SK-N-SH treated with all-trans-retinoic acid at 6 μM for 48 hours (cell line): ENCODE measurements at regions not wholly inside any gene's neighbourhood (a gene's known extent, or its start where the extent isn't known, plus 50 kb on each side); places are given as distances from the start of the nearest gene placed in this dataset.

Source experiments
- ATAC-seq: fragments of 200-7000 bp; cut with Tn5 transposase; 3 replicates; pipeline ENCODE4 v1.9.1; 2020; ENCODE audit warnings: mild to moderate bottlenecking, moderate library complexity
- ARNTL ChIP-seq: fragments of 450-650 bp; formaldehyde crosslinking; IDR thresholded peaks from 2 replicates; pipeline ENCODE4 v1.5.0; 2020; ENCODE audit warnings: low read depth, mild to moderate bottlenecking, moderate library complexity, borderline replicate concordance
- BACH2 ChIP-seq: fragments of 250-450 bp; sonication (Bioruptor Pico); IDR thresholded peaks from 2 replicates; pipeline ENCODE4 v1.9.0; 2021; ENCODE audit warnings: mild to moderate bottlenecking, borderline replicate concordance
- CREB5 ChIP-seq: fragments of 250-450 bp; sonication (Bioruptor Pico); IDR thresholded peaks from 2 replicates; pipeline ENCODE4 v1.5.1; 2020; ENCODE audit warnings: low read depth, mild to moderate bottlenecking, moderate library complexity
- CSDC2 ChIP-seq: fragments of 250-450 bp; sonication (Bioruptor Pico); IDR thresholded peaks from 2 replicates; pipeline ENCODE4 v1.5.0; 2020; ENCODE audit warnings: mild to moderate bottlenecking, moderate library complexity
- ESRRG ChIP-seq: fragments of 250-450 bp; sonication (Bioruptor Pico); IDR thresholded peaks from 2 replicates; pipeline ENCODE4 v1.6.1; 2021; ENCODE audit warnings: mild to moderate bottlenecking
- GLIS3 ChIP-seq: fragments of 250-450 bp; sonication (Bioruptor Pico); IDR thresholded peaks from 2 replicates; pipeline ENCODE4 v1.5.0; 2020; ENCODE audit warnings: mild to moderate bottlenecking, moderate library complexity
- PATZ1 ChIP-seq: fragments of 250-450 bp; sonication (Bioruptor Pico); IDR thresholded peaks from 2 replicates; pipeline ENCODE4 v1.8.0; 2020; ENCODE audit warnings: mild to moderate bottlenecking, moderate library complexity, borderline replicate concordance
- POU6F1 ChIP-seq: fragments of 250-450 bp; sonication (Bioruptor Pico); IDR thresholded peaks from 2 replicates; pipeline ENCODE4 v1.8.0; 2021; ENCODE audit warnings: low read depth, mild to moderate bottlenecking, moderate library complexity, borderline replicate concordance
- PPARA ChIP-seq: fragments of 250-450 bp; sonication (Bioruptor Pico); IDR thresholded peaks from 2 replicates; pipeline ENCODE4 v1.5.0; 2020; ENCODE audit warnings: mild to moderate bottlenecking, borderline replicate concordance
- SNAI2 ChIP-seq: fragments of 250-450 bp; sonication (Bioruptor Pico); IDR thresholded peaks from 2 replicates; pipeline ENCODE4 v1.5.0; 2020; ENCODE audit warnings: mild to moderate bottlenecking, moderate library complexity
- TCF4 ChIP-seq: fragments of 250-450 bp; sonication (Bioruptor Pico); IDR thresholded peaks from 2 replicates; pipeline ENCODE4 v1.8.0; 2021; ENCODE audit warnings: mild to moderate bottlenecking, moderate library complexity, borderline replicate concordance
- TOX ChIP-seq: fragments of 250-450 bp; sonication (Bioruptor Pico); IDR thresholded peaks from 2 replicates; pipeline ENCODE4 v1.8.0; 2021; ENCODE audit warnings: mild to moderate bottlenecking, moderate library complexity, borderline replicate concordance
- TSHZ2 ChIP-seq: fragments of 250-450 bp; sonication (Bioruptor Pico); IDR thresholded peaks from 2 replicates; pipeline ENCODE4 v1.5.0; 2020; ENCODE audit warnings: mild to moderate bottlenecking, moderate library complexity
- ZC3H10 ChIP-seq: fragments of 250-450 bp; sonication (Bioruptor Pico); IDR thresholded peaks from 2 replicates; pipeline ENCODE4 v1.5.1; 2021; ENCODE audit warnings: mild to moderate bottlenecking, moderate library complexity
- ZFP3 ChIP-seq: fragments of 250-450 bp; sonication (Bioruptor Pico); IDR thresholded peaks from 2 replicates; pipeline ENCODE4 v1.5.0; 2020; ENCODE audit warnings: mild to moderate bottlenecking, moderate library complexity
- ZFP30 ChIP-seq: fragments of 450-650 bp; formaldehyde crosslinking; IDR thresholded peaks from 2 replicates; pipeline ENCODE4 v1.5.0; 2022; ENCODE audit warnings: mild to moderate bottlenecking, moderate library complexity
- ZNF565 ChIP-seq: fragments of 450-650 bp; formaldehyde crosslinking; conservative IDR thresholded peaks from 2 replicates; pipeline ENCODE4 v1.5.0; 2020; ENCODE audit warnings: low read depth, mild to moderate bottlenecking, moderate library complexity
- ZNF8 ChIP-seq: fragments of 450-650 bp; formaldehyde crosslinking; IDR thresholded peaks from 2 replicates; pipeline ENCODE4 v1.5.0; 2020; ENCODE audit warnings: mild to moderate bottlenecking, moderate library complexity

GRCh38 chr18:25685088-25685487 lies 333.1 kb upstream of the ZNF521 start:
- ATAC-seq, result no peak
- TF ChIP-seq CREB5 (CRISPR knock-in tag), result no peak
- no peak for TF ChIP-seq SNAI2 (CRISPR knock-in tag)

- ATAC-seq, result no peak
- TF ChIP-seq ZFP30 (CRISPR knock-in tag), result no peak
- no peak for TF ChIP-seq PPARA (CRISPR knock-in tag)
- no peak for TF ChIP-seq CSDC2 (CRISPR knock-in tag)
Observed at GRCh38 chr18:25679491-25679890, 327.5 kb upstream of the ZNF521 start.

- TF ChIP-seq TSHZ2 (CRISPR knock-in tag) (no peak), ZC3H10 (no peak), ZNF8 (CRISPR knock-in tag) (no peak), ZNF565 (CRISPR knock-in tag) (no peak), ZFP3 (no peak), GLIS3 (CRISPR knock-in tag) (no peak), ESRRG (CRISPR knock-in tag) (no peak), PATZ1 (no peak), CREB5 (CRISPR knock-in tag) (no peak), TOX (no peak), TCF4 (CRISPR knock-in tag) (no peak), ARNTL (CRISPR knock-in tag) (no peak)
- no peak for ATAC-seq
Observed at GRCh38 chr18:25678221-25678620, 326.3 kb upstream of the ZNF521 start.

- TF ChIP-seq POU6F1 (CRISPR knock-in tag), result no peak
- no peak for TF ChIP-seq TCF4 (CRISPR knock-in tag)
- TF ChIP-seq ESRRG (CRISPR knock-in tag), result no peak
- TF ChIP-seq ZNF8 (CRISPR knock-in tag), result no peak
- TF ChIP-seq TSHZ2 (CRISPR knock-in tag), result no peak
- TF ChIP-seq GLIS3 (CRISPR knock-in tag), result no peak
- TF ChIP-seq ZNF565 (CRISPR knock-in tag), result no peak
- TF ChIP-seq ZFP30 (CRISPR knock-in tag), result no peak
- TF ChIP-seq TOX, result no peak
- no peak for TF ChIP-seq ARNTL (CRISPR knock-in tag)
- no peak for TF ChIP-seq ZC3H10
- no peak for TF ChIP-seq BACH2 (CRISPR knock-in tag)
- TF ChIP-seq SNAI2 (CRISPR knock-in tag), result no peak
- no peak for ATAC-seq
Observed at GRCh38 chr18:25675123-25675850, 323.3 kb upstream of the ZNF521 start.
